Lung (tissue), 11 donors: ENCODE measurements at regions not wholly inside any gene's neighbourhood (a gene's known extent, or its start where the extent isn't known, plus 50 kb on each side); places are given as distances from the start of the nearest gene placed in this dataset.

Experiments used
- ATAC-seq: fragments of 200-7000 bp; cut with Tn5 transposase; one replicate; pipeline ENCODE4 v1.9.1; 2020; ENCODE audit warnings: moderate number of reproducible peaks; ENCODE audit not compliant: insufficient read depth, low FRiP score
- DNase-seq, 3 donors: peaks; one replicate each; pipeline ENCODE4 v3.0.0-alpha.2; 2013 to 2017
- H3K27ac ChIP-seq, 2 donors: one replicate each; pipeline ENCODE4 v1.5.1; 2013; ENCODE audit warnings: mild to moderate bottlenecking in 2 of 2, moderate library complexity in 2 of 2, control low read depth in 1 of 2, inconsistent platforms in 1 of 2, low read depth in 1 of 2, low read length in 1 of 2
- H3K27me3 ChIP-seq, 3 donors: one replicate each; pipeline ENCODE4 v1.5.1; 2013; ENCODE audit warnings: low read length in 2 of 3; ENCODE audit not compliant: control insufficient read depth in 3 of 3, insufficient read depth in 3 of 3
- H3K36me3 ChIP-seq, 4 donors: one replicate each; pipeline ENCODE4 v1.5.1; 2013; ENCODE audit warnings: low read length in 4 of 4, mild to moderate bottlenecking in 1 of 4, moderate library complexity in 1 of 4; ENCODE audit not compliant: control insufficient read depth in 4 of 4, insufficient read depth in 4 of 4
- H3K4me1 ChIP-seq, 5 donors: one replicate each; pipeline ENCODE4 v1.5.1; 2013; ENCODE audit warnings: low read length in 5 of 5, mild to moderate bottlenecking in 2 of 5, moderate library complexity in 1 of 5; ENCODE audit not compliant: control insufficient read depth in 5 of 5, insufficient read depth in 5 of 5
- H3K4me3 ChIP-seq: one replicate; pipeline ENCODE4 v1.5.1; 2013; ENCODE audit warnings: mild to moderate bottlenecking, control low read depth, moderate library complexity
- H3K9ac ChIP-seq, 2 donors: one replicate each; pipeline ENCODE4 v1.5.1; 2013; ENCODE audit warnings: low read length in 2 of 2, control low read depth in 1 of 2; ENCODE audit not compliant: insufficient read depth in 1 of 2
- H3K9me3 ChIP-seq, 4 donors: one replicate each; pipeline ENCODE4 v1.5.1; 2013; ENCODE audit warnings: low read length in 3 of 4, mild to moderate bottlenecking in 1 of 4, moderate library complexity in 1 of 4; ENCODE audit not compliant: control insufficient read depth in 4 of 4, insufficient read depth in 3 of 4
- CTCF ChIP-seq: IDR thresholded peaks from 2 replicates; pipeline ENCODE4 v1.5.1; 2012; ENCODE audit warnings: mild to moderate bottlenecking; ENCODE audit errors: control extremely low read depth, extremely low read depth
- WGBS, 2 donors: extraction: QIAGEN DNeasy Blood & Tissue Kit; methylation state at CpG; one replicate each; pipeline ENCODE4 v1.1.7; 2013; 5-methylcytosine and 5-hydroxymethylcytosine counted together
- donor health status: control.
- donor health status: control.
- donor health status: Bipolar disorder and iron deficiency.
- donor health status: healthy.
- donor health status: DM: yes; HTN: yes; CAD: no.

DNA sequence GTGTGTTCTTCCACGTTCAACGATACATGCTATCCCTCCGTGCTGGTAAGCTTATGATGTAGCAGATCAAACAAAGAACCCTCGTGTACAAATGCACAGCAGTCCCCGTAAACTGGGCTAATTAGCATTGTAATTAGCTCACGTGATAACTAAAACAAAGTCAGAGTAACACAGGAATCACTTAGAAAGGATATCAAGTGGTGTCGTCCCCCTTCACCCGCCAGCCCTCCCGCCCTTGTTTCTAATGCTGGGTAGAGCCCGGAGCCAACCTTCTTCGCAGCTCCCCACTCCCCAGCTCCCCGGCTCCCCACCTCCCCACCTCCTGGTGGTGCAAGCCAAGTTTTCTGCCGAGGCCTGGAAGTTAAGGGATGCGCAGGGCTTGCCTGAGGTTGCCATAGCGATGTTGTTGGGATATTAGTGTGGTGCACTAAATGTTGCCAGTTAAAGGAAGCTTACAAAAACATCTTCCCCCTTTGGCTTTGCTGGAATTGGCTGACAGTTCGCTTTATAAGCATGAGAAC lies 357.9 kb upstream of the CCNH start:
- H3K4me3 ChIP-seq = no peak overlapping the region
- no peaks in the 10 kb centered on the region for H3K9me3 ChIP-seq
- WGBS, 2 donors = 25 to 35% methylated on average over 16 of the region's 16 CpGs
- no peak for TF ChIP-seq CTCF
- no peak for DNase-seq
- no peaks in the 10 kb centered on the region for H3K36me3 ChIP-seq
- no peak for ATAC-seq
- H3K4me1 ChIP-seq = no peaks in the 10 kb centered on the region
- peaks cover 0 to 6% (median 0%) of the 10 kb centered on the region in 3 donors for H3K27me3 ChIP-seq
- no peak overlapping the region for H3K27ac ChIP-seq
- no peak overlapping the region for H3K9ac ChIP-seq

DNA sequence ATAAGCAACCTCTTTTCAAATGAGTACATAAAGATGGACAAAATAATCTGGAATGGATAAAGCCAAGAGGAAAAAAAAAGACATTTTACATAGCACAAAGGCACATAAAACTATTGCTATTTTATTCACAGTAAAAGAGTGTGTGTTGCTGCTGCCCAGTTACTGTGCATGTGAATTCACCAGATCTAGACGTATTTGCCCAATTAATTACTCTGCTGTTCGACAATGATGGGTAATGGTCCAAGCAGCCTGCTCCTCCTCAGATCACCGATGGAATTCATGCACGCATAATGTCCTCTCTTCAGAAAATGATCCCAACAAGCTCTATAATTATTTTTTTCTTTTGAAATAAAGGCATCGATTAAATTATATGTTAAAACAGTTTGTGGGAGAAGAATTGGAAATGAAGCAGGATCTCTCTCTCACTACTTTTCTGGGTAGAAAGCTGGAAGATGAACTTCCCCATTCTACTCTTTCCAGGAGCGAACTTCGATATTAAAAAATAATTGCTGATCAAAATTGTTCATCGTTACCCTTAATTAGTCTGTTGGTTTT lies 357.4 kb upstream of the CCNH start:
- H3K27me3 ChIP-seq = peaks cover 0 to 6% (median 0%) of the 10 kb centered on the region in 3 donors
- no peak overlapping the region for H3K4me3 ChIP-seq
- H3K27ac ChIP-seq = no peak overlapping the region
- no peak for DNase-seq
- no peaks in the 10 kb centered on the region for H3K9me3 ChIP-seq
- TF ChIP-seq CTCF = no peak
- WGBS, 2 donors = 80 to 81% methylated on average over 8 of the region's 8 CpGs
- no peak overlapping the region for H3K9ac ChIP-seq
- H3K36me3 ChIP-seq = no peaks in the 10 kb centered on the region
- ATAC-seq = no peak
- H3K4me1 ChIP-seq = no peaks in the 10 kb centered on the region

DNA sequence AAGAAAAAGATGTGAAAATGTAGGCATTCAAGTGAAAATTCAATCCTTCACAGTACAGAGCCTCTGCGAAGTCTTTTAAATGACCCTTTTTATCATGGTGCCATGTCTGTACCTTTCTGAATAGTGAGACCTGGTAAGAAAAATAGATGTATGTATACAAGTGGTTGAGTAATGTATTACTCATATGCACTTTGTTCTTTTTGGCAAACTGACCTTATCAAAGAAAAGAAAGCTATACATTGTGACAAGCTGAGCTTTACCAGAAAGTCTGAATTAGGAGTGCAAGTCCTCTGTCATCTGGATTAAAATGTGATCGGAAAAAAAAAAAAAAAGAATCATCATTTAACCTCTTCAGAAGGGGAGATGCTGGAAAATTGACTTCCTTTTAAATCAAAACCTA lies 356.4 kb upstream of the CCNH start:
- 87 to 92% methylated on average over 2 of the region's 2 CpGs for WGBS, 2 donors
- no peak overlapping the region for H3K4me3 ChIP-seq
- no peak for TF ChIP-seq CTCF
- ATAC-seq (no peak), DNase-seq (no peak)
- no peak overlapping the region for H3K27ac ChIP-seq
- H3K9ac ChIP-seq = no peak overlapping the region
- H3K4me1 ChIP-seq = no peaks in the 10 kb centered on the region
- H3K9me3 ChIP-seq = no peaks in the 10 kb centered on the region
- peaks cover 0 to 6% (median 0%) of the 10 kb centered on the region in 3 donors for H3K27me3 ChIP-seq
- H3K36me3 ChIP-seq = no peaks in the 10 kb centered on the region

GRCh38 chr5:87768190-87768589 lies 355.5 kb upstream of the CCNH start:
- no peaks in the 10 kb centered on the region for H3K9me3 ChIP-seq
- 89 to 91% methylated on average over 2 of the region's 2 CpGs for WGBS, 2 donors
- peaks cover 0 to 6% (median 0%) of the 10 kb centered on the region in 3 donors for H3K27me3 ChIP-seq
- no peak overlapping the region for H3K9ac ChIP-seq
- DNase-seq = no peak
- no peak overlapping the region for H3K4me3 ChIP-seq
- no peaks in the 10 kb centered on the region for H3K4me1 ChIP-seq
- TF ChIP-seq CTCF = no peak
- no peaks in the 10 kb centered on the region for H3K36me3 ChIP-seq
- no peak for ATAC-seq
- no peak overlapping the region for H3K27ac ChIP-seq
